Common myeloid progenitor, CD34-positive (primary cell): ENCODE measurements at regions not wholly inside any gene's neighbourhood (a gene's known extent, or its start where the extent isn't known, plus 50 kb on each side); places are given as distances from the start of the nearest gene placed in this dataset.

Experiments
- CTCF ChIA-PET: fragments of 350-600 bp; sonication (Branson Sonifier 250); formaldehyde crosslinking; loops from one replicate; lab custom pipeline; 2021; ENCODE audit warnings: antibody characterized with exemption; lab: Charles Lee
- POLR2A ChIA-PET: fragments of 350-600 bp; sonication (Branson Sonifier 250); formaldehyde crosslinking; loops from one replicate; lab custom pipeline; 2021; ENCODE audit warnings: antibody characterized with exemption; lab: Charles Lee
- DNase-seq, 3 donors: peaks; one replicate each; pipeline versions ENCODE4 v3.0.0 to v3.0.0-alpha.2; 2013
- H3K27ac ChIP-seq, 2 experiments: 1 replicate in 1 of 2; 2 replicates in 1 of 2; pipeline ENCODE4 v1.7.0; 2013; ENCODE audit warnings: inconsistent platforms in 2 of 2, low read length in 2 of 2, mild to moderate bottlenecking in 2 of 2, low read depth in 1 of 2, moderate library complexity in 1 of 2; ENCODE audit not compliant: severe bottlenecking in 2 of 2, insufficient read depth in 1 of 2, poor library complexity in 1 of 2
- H3K27me3 ChIP-seq, 5 experiments: replicated peaks in 2 of 5; 1 replicate in 3 of 5; 2 replicates in 2 of 5; pipeline versions ENCODE4 v1.6.1 to v1.7.0; 2013; ENCODE audit warnings: low read length in 4 of 5, mild to moderate bottlenecking in 2 of 5, moderate library complexity in 2 of 5, inconsistent platforms in 1 of 5; ENCODE audit not compliant: insufficient read depth in 5 of 5, control insufficient read depth in 4 of 5
- H3K36me3 ChIP-seq, 4 experiments: 1 replicate in 2 of 4; 2 replicates in 2 of 4; pipeline versions ENCODE4 v1.6.1 to v1.7.0; 2013; ENCODE audit warnings: low read length in 3 of 4, control low read depth in 1 of 4, mild to moderate bottlenecking in 1 of 4; ENCODE audit not compliant: control insufficient read depth in 4 of 4, insufficient read depth in 4 of 4
- H3K4me1 ChIP-seq, 4 experiments: 1 replicate in 3 of 4; 2 replicates in 1 of 4; pipeline versions ENCODE4 v1.6.1 to v1.7.1; 2013; ENCODE audit warnings: low read length in 3 of 4, mild to moderate bottlenecking in 3 of 4, control low read depth in 1 of 4, inconsistent platforms in 1 of 4, moderate library complexity in 1 of 4; ENCODE audit not compliant: control insufficient read depth in 4 of 4, insufficient read depth in 4 of 4; ENCODE audit errors: control extremely low read depth in 1 of 4
- H3K4me3 ChIP-seq, 7 experiments: 1 replicate in 4 of 7; 2 replicates in 3 of 7; pipeline versions ENCODE4 v1.5.1 to v1.7.0; 2013; ENCODE audit warnings: mild to moderate bottlenecking in 7 of 7, low read length in 6 of 7, moderate library complexity in 6 of 7, inconsistent platforms in 2 of 7, low read depth in 2 of 7, control low read depth in 1 of 7; ENCODE audit not compliant: insufficient read depth in 4 of 7, control insufficient read depth in 1 of 7; ENCODE audit errors: extremely low read depth in 1 of 7
- H3K9me3 ChIP-seq, 5 experiments: 1 replicate in 4 of 5; 2 replicates in 1 of 5; pipeline versions ENCODE4 v1.6.1 to v1.7.1; 2013; ENCODE audit warnings: low read length in 4 of 5, mild to moderate bottlenecking in 2 of 5, inconsistent platforms in 1 of 5, low read depth in 1 of 5, moderate library complexity in 1 of 5; ENCODE audit not compliant: control insufficient read depth in 4 of 5, insufficient read depth in 2 of 5; ENCODE audit errors: control extremely low read depth in 1 of 5
- WGBS: methylation state at CpG from one replicate; pipeline ENCODE4 v1.1.5; 2013; ENCODE audit not compliant: insufficient coverage; 5-methylcytosine and 5-hydroxymethylcytosine counted together

GRCh38 chr6:99801805-99802204, 192.2 kb downstream of the MCHR2 start:
- no peaks in the 10 kb centered on the region for H3K9me3 ChIP-seq
- ChIA-PET CTCF (interaction anchor here (0.5 kb wide), 1 partner anchor 10 kb away, joined by 3 read pairs; no protein-coding TSS in a partner anchor), POLR2A (no interaction called here)
- H3K4me1 ChIP-seq: no peaks in the 10 kb centered on the region
- DNase-seq: no peak
- peaks cover 0 to 10% (median 4%) of the 10 kb centered on the region in 5 experiments for H3K27me3 ChIP-seq
- 100% methylated on average over 1 of the region's 1 CpG for WGBS
- H3K36me3 ChIP-seq: no peaks in the 10 kb centered on the region
- no peak overlapping the region for H3K27ac ChIP-seq
- no peak overlapping the region for H3K4me3 ChIP-seq

DNA sequence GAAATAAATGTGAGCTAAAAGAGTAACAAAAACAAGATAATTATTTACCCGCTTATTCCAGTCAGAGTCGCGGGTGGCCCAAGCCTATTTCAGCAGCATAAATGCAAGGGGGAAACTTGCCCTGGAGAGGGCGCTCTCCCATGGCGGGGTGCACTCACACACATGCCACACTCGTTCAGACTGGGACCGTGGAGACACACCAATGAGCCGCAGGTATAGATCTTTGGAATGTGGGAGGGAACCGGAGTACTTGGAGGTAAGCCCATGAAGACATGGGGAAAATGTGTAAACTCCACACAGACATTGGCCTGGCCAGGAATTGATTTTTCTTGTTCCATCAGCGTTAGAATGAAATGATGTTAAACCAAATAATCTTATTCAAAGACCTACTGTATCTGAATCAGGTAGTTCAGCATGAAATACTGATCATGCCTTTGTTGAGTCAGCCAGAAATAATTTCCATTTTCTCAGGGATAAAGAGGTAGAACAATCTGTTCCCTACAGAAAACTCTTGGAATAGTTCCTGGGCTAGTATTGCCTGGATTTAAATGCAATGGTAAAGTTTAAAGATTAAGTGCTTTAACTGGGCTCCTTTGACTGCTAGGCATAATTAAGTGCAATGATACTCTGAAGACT, 191.5 kb downstream of the MCHR2 start:
- WGBS: 36% methylated on average over 3 of the region's 10 CpGs
- H3K27ac ChIP-seq: no peak overlapping the region
- DNase-seq: no peak
- no peak overlapping the region for H3K4me3 ChIP-seq
- H3K4me1 ChIP-seq: no peaks in the 10 kb centered on the region
- CTCF ChIA-PET: interaction anchor here (0.5 to 2.1 kb wide), 2 partner anchors 11 to 19 kb away, joined by 3 to 6 read pairs; no protein-coding TSS in a partner anchor
- H3K9me3 ChIP-seq: no peaks in the 10 kb centered on the region
- peaks cover 0 to 15% (median 7%) of the 10 kb centered on the region in 5 experiments for H3K27me3 ChIP-seq
- POLR2A ChIA-PET: no interaction called here
- H3K36me3 ChIP-seq: no peaks in the 10 kb centered on the region

- Histone ChIP-seq H3K27me3 (peaks cover 0 to 23% (median 6%) of the 10 kb centered on the region in 5 experiments), H3K36me3 (no peaks in the 10 kb centered on the region), H3K27ac (no peak overlapping the region), H3K9me3 (peaks cover 0 to 3% (median 0%) of the 10 kb centered on the region in 5 experiments), H3K4me1 (no peaks in the 10 kb centered on the region), H3K4me3 (no peak overlapping the region)
- ChIA-PET CTCF (interaction anchor here (0.7 kb wide), 1 partner anchor 14 kb away, joined by 3 read pairs; no protein-coding TSS in a partner anchor), POLR2A (no interaction called here)
- no peak for DNase-seq
- WGBS: 80% methylated on average over 1 of the region's 2 CpGs
These were observed 185.0 kb downstream of the MCHR2 start for GRCh38 chr6:99808992-99809391.

GRCh38 chr6:99810295-99810694, 183.7 kb downstream of the MCHR2 start:
- H3K27ac ChIP-seq: no peak overlapping the region
- CTCF ChIA-PET: interaction anchor here (0.8 to 1.1 kb wide), 3 partner anchors 13 to 58 kb away, joined by 3 read pairs; no protein-coding TSS in a partner anchor
- 100% methylated on average over 1 of the region's 1 CpG for WGBS

DNA sequence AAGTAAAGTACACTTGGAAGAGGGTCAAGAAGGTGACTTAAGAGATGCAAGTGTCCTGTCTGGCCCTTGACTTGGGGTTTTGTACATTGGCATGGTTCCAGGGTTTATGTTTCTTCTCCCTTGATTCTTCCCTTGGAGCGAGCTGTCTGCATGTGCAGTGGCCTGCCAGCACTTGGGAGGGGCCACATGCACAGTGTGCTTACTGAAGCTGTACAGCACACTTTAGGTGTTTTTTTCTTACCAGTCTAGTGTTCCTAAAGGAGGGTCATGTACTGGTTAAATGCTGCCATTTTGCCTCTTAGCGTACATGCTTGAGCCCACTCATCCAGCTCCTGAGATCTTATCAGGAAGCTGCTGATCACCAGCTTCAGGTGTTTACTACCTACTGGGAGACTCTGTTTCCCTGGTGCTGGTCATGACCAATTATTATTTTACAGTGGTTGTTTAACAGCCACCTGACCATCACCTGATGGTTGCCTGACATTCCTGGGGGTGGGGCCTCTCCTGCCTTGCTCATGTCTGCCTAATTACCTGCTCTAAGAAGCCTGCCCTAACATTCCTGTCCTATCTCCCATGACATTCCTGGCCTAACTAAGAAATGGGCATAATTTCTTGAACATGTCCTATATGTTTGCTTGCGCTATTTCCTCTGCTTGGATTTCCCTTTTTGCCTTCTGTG, 182.9 kb downstream of the MCHR2 start:
- no peak overlapping the region for H3K27ac ChIP-seq
- H3K27me3 ChIP-seq: peaks cover 0 to 20% (median 6%) of the 10 kb centered on the region in 5 experiments
- peaks cover 0 to 3% (median 0%) of the 10 kb centered on the region in 5 experiments for H3K9me3 ChIP-seq
- H3K4me1 ChIP-seq: no peaks in the 10 kb centered on the region
- no peaks in the 10 kb centered on the region for H3K36me3 ChIP-seq
- WGBS: 94% methylated on average over 2 of the region's 3 CpGs
- ChIA-PET CTCF (interaction anchor here (1.5 kb wide), 1 partner anchor 10 kb away, joined by 3 read pairs; no protein-coding TSS in a partner anchor), POLR2A (no interaction called here)
- H3K4me3 ChIP-seq: no peak overlapping the region
- no peak for DNase-seq

More at GRCh38 chr6:99810295-99810694, 183.7 kb downstream of the MCHR2 start:
- Histone ChIP-seq H3K27me3 (peaks cover 0 to 23% (median 6%) of the 10 kb centered on the region in 5 experiments), H3K36me3 (no peaks in the 10 kb centered on the region), H3K4me3 (no peak overlapping the region), H3K4me1 (no peaks in the 10 kb centered on the region), H3K9me3 (peaks cover 0 to 3% (median 0%) of the 10 kb centered on the region in 5 experiments)
- no peak for DNase-seq
- POLR2A ChIA-PET: no interaction called here

GRCh38 chr6:99811636-99812035, 182.4 kb downstream of the MCHR2 start:
- peaks cover 0 to 18% (median 6%) of the 10 kb centered on the region in 5 experiments for H3K27me3 ChIP-seq
- DNase-seq: no peak
- peaks cover 0 to 3% (median 0%) of the 10 kb centered on the region in 5 experiments for H3K9me3 ChIP-seq
- no peaks in the 10 kb centered on the region for H3K36me3 ChIP-seq
- no peaks in the 10 kb centered on the region for H3K4me1 ChIP-seq
- CTCF ChIA-PET: interaction anchor here (1.5 kb wide), 1 partner anchor 9 kb away, joined by 3 read pairs; no protein-coding TSS in a partner anchor
- WGBS: no CpG with 5 or more reads among the region's 1 CpG
- no peak overlapping the region for H3K4me3 ChIP-seq
- no peak overlapping the region for H3K27ac ChIP-seq
- POLR2A ChIA-PET: no interaction called here

- WGBS: no CpG with 5 or more reads among the region's 1 CpG
- Histone ChIP-seq H3K36me3 (no peaks in the 10 kb centered on the region), H3K4me3 (no peak overlapping the region), H3K4me1 (no peaks in the 10 kb centered on the region), H3K9me3 (peaks cover 0 to 3% (median 0%) of the 10 kb centered on the region in 5 experiments), H3K27ac (no peak overlapping the region), H3K27me3 (peaks cover 0 to 10% (median 2%) of the 10 kb centered on the region in 5 experiments)
- POLR2A ChIA-PET: no interaction called here
- no peak for DNase-seq
- CTCF ChIA-PET: no interaction called here
These were observed 180.5 kb downstream of the MCHR2 start for GRCh38 chr6:99813565-99813964.
